WTC11 (cell line): ENCODE measurements at regions not wholly inside any gene's neighbourhood (a gene's known extent, or its start where the extent isn't known, plus 50 kb on each side); places are given as distances from the start of the nearest gene placed in this dataset.
A peak's percentile ranks its signal among the peaks of the same experiment; 100 is the strongest.

Experiments used
- ATAC-seq: fragments of 200-7000 bp; cut with Tn5 transposase; 2 replicates; pipeline ENCODE4 v1.10.0; 2021; ENCODE audit warnings: mild to moderate bottlenecking, moderate library complexity
- CTCF ChIA-PET: fragments of 300-600 bp; sonication (Branson Sonifier 250); formaldehyde crosslinking; loops from one replicate; lab custom pipeline; 2021; ENCODE audit warnings: antibody characterized with exemption; lab: Charles Lee
- POLR2A ChIA-PET: fragments of 350-600 bp; sonication (Branson Sonifier 250); formaldehyde crosslinking; loops from one replicate; lab custom pipeline; 2021; ENCODE audit warnings: antibody characterized with exemption; lab: Charles Lee
- DNase-seq: peaks from one replicate; pipeline ENCODE4 v3.0.0; 2021; ENCODE audit warnings: low spot score
- H3K27ac Mint-ChIP-seq: 2 replicates; pipeline ENCODE4 v1.8.0; 2021; ENCODE audit warnings: mixed read lengths
- H3K27me3 Mint-ChIP-seq: 2 replicates; pipeline ENCODE4 v1.8.0; 2021; ENCODE audit warnings: low read depth, mild to moderate bottlenecking, moderate library complexity, mixed read lengths
- H3K36me3 Mint-ChIP-seq: 2 replicates; pipeline ENCODE4 v1.8.0; 2021; ENCODE audit warnings: mixed read lengths
- H3K4me1 Mint-ChIP-seq: 2 replicates; pipeline ENCODE4 v1.8.0; 2022; ENCODE audit warnings: mixed read lengths
- H3K4me3 Mint-ChIP-seq: 2 replicates; pipeline ENCODE4 v1.8.0; 2021; ENCODE audit warnings: mild to moderate bottlenecking, moderate library complexity, mixed read lengths
- H3K9me3 Mint-ChIP-seq: 2 replicates; pipeline ENCODE4 v1.8.0; 2021; ENCODE audit warnings: mixed read lengths
- CBFB ChIP-seq: sonication (generic); formaldehyde crosslinking; IDR thresholded peaks from 2 replicates; pipeline ENCODE4 v1.8.1; 2022; ENCODE audit warnings: mild to moderate bottlenecking, low read depth, missing genetic modification reagents
- CREB1 ChIP-seq: sonication (generic); formaldehyde crosslinking; IDR thresholded peaks from 2 replicates; pipeline ENCODE4 v1.8.0; 2023; ENCODE audit warnings: mild to moderate bottlenecking, missing genetic modification reagents
- GABPB1 ChIP-seq: sonication (generic); formaldehyde crosslinking; IDR thresholded peaks from 2 replicates; pipeline ENCODE4 v1.8.1; 2023; ENCODE audit warnings: mild to moderate bottlenecking, missing genetic modification reagents
- NR2C2 ChIP-seq: sonication (generic); formaldehyde crosslinking; IDR thresholded peaks from 2 replicates; pipeline ENCODE4 v1.8.0; 2022; ENCODE audit warnings: mild to moderate bottlenecking, missing genetic modification reagents
- SMAD3 ChIP-seq: sonication (generic); formaldehyde crosslinking; IDR thresholded peaks from 2 replicates; pipeline ENCODE4 v1.8.0; 2022; ENCODE audit warnings: missing genetic modification reagents, mild to moderate bottlenecking, borderline replicate concordance
- SOX15 ChIP-seq: fragments of 250-450 bp; sonication (Bioruptor Pico); IDR thresholded peaks from 2 replicates; pipeline ENCODE4 v1.9.0; 2021; ENCODE audit warnings: mild to moderate bottlenecking
- SP1 ChIP-seq: sonication (generic); formaldehyde crosslinking; conservative IDR thresholded peaks from 2 replicates; pipeline ENCODE4 v1.8.1; 2022; ENCODE audit warnings: missing genetic modification reagents
- TEAD1 ChIP-seq: sonication (generic); formaldehyde crosslinking; IDR thresholded peaks from 2 replicates; pipeline ENCODE4 v1.8.0; 2022; ENCODE audit warnings: mild to moderate bottlenecking, missing genetic modification reagents
- TEAD4 ChIP-seq: sonication (generic); formaldehyde crosslinking; IDR thresholded peaks from 2 replicates; pipeline ENCODE4 v1.8.0; 2022; ENCODE audit warnings: mild to moderate bottlenecking, missing genetic modification reagents
- USF1 ChIP-seq: sonication (generic); formaldehyde crosslinking; IDR thresholded peaks from 2 replicates; pipeline ENCODE4 v1.8.0; 2022; ENCODE audit warnings: mild to moderate bottlenecking, missing genetic modification reagents
- ZBTB21 ChIP-seq: sonication (generic); formaldehyde crosslinking; IDR thresholded peaks from 2 replicates; pipeline ENCODE4 v1.8.1; 2023; ENCODE audit warnings: mild to moderate bottlenecking, missing genetic modification reagents, borderline replicate concordance
- ZNF219 ChIP-seq: sonication (generic); formaldehyde crosslinking; IDR thresholded peaks from 2 replicates; pipeline ENCODE4 v1.8.0; 2023; ENCODE audit warnings: missing genetic modification reagents, mild to moderate bottlenecking, borderline replicate concordance
- ZNF317 ChIP-seq: sonication (generic); formaldehyde crosslinking; IDR thresholded peaks from 2 replicates; pipeline ENCODE4 v1.8.1; 2023; ENCODE audit warnings: low read depth, mild to moderate bottlenecking, moderate library complexity, missing genetic modification reagents, borderline replicate concordance
- ZNF423 ChIP-seq: fragments of 250-450 bp; sonication (Bioruptor Pico); IDR thresholded peaks from 2 replicates; pipeline ENCODE4 v2.1.2; 2022; ENCODE audit warnings: mild to moderate bottlenecking, moderate library complexity
- ZNF671 ChIP-seq: fragments of 250-450 bp; sonication (Bioruptor Pico); IDR thresholded peaks from 2 replicates; pipeline ENCODE4 v1.8.0; 2021; ENCODE audit warnings: mild to moderate bottlenecking
- TF ChIP-seq, protein P1 (sequence below): sonication (generic); formaldehyde crosslinking; IDR thresholded peaks from 2 replicates; pipeline ENCODE4 v1.8.0; 2022; ENCODE audit warnings: mild to moderate bottlenecking, missing genetic modification reagents
- TF ChIP-seq, protein P2 (sequence below): sonication (generic); formaldehyde crosslinking; conservative IDR thresholded peaks from 2 replicates; pipeline ENCODE4 v1.8.1; 2023; ENCODE audit warnings: mild to moderate bottlenecking, low read depth, missing genetic modification reagents, moderate library complexity
- TF ChIP-seq, protein P3 (sequence below): sonication (generic); formaldehyde crosslinking; IDR thresholded peaks from 2 replicates; pipeline ENCODE4 v1.8.0; 2022; ENCODE audit warnings: mild to moderate bottlenecking, missing genetic modification reagents
- TF ChIP-seq, protein P4 (sequence below): fragments of 250-450 bp; sonication (Bioruptor Pico); IDR thresholded peaks from 2 replicates; pipeline ENCODE4 v1.9.0; 2021; ENCODE audit warnings: mild to moderate bottlenecking, borderline replicate concordance

DNA sequence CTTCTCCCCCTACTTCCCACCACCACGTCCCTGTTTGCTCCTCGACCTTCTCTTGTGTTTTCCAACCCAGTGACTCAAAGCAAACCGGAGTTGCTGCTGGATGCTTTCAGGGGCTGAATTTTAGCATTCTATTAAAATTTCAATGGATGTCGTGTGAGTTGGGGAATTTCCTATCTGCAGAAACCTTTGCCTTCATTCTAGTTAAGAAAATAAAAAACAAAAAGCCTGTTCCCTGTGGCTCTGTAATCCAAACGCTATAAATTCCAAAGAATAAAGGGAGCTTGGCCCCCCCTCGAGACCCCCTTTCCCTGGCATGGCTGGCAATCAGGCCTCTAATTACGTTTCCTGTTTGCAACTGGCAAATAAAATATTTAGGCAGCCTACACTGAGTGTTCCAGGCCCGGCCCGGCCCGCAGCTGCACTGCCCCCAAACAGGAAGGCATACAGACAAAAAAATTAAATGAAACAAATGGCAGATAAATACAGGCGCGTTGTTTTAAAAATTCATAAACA lies 139.4 kb upstream of the PPP1R26 start:
- peak; percentile 33 for DNase-seq
- ChIA-PET POLR2A (no interaction called here), CTCF (interaction anchor here (0.9 to 2.2 kb wide), 6 partner anchors 22 to 897 kb away, joined by 3 to 11 read pairs (median 4); partner anchors contain the start of gene OLFM1)
- H3K9me3 Mint-ChIP-seq = no peaks in the 10 kb centered on the region
- peak overlapping the region; percentile 12; the same call in 1 of the 2 replicates for H3K4me3 Mint-ChIP-seq
- peak overlapping the region; percentile 98 for H3K27ac Mint-ChIP-seq
- no peaks in the 10 kb centered on the region for H3K36me3 Mint-ChIP-seq
- no peaks in the 10 kb centered on the region for H3K27me3 Mint-ChIP-seq
- peaks cover 46% of the 10 kb centered on the region for H3K4me1 Mint-ChIP-seq
- peak; percentile 33 for ATAC-seq
- no peak for TF ChIP-seq CREB1 (CRISPR knock-in tag)
- TF ChIP-seq, protein P1, sequence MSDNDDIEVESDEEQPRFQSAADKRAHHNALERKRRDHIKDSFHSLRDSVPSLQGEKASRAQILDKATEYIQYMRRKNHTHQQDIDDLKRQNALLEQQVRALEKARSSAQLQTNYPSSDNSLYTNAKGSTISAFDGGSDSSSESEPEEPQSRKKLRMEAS = no peak
- TF ChIP-seq SP1 (CRISPR knock-in tag) = no peak
- TF ChIP-seq, protein P2, sequence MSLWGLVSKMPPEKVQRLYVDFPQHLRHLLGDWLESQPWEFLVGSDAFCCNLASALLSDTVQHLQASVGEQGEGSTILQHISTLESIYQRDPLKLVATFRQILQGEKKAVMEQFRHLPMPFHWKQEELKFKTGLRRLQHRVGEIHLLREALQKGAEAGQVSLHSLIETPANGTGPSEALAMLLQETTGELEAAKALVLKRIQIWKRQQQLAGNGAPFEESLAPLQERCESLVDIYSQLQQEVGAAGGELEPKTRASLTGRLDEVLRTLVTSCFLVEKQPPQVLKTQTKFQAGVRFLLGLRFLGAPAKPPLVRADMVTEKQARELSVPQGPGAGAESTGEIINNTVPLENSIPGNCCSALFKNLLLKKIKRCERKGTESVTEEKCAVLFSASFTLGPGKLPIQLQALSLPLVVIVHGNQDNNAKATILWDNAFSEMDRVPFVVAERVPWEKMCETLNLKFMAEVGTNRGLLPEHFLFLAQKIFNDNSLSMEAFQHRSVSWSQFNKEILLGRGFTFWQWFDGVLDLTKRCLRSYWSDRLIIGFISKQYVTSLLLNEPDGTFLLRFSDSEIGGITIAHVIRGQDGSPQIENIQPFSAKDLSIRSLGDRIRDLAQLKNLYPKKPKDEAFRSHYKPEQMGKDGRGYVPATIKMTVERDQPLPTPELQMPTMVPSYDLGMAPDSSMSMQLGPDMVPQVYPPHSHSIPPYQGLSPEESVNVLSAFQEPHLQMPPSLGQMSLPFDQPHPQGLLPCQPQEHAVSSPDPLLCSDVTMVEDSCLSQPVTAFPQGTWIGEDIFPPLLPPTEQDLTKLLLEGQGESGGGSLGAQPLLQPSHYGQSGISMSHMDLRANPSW (CRISPR knock-in tag) = no peak
- TF ChIP-seq TEAD4 = no peak
- no peak for TF ChIP-seq ZNF219 (CRISPR knock-in tag)
- TF ChIP-seq ZNF423 = no peak
- TF ChIP-seq USF1 = no peak
- TF ChIP-seq SMAD3 = no peak
- no peak for TF ChIP-seq ZNF317
- TF ChIP-seq, protein P3, sequence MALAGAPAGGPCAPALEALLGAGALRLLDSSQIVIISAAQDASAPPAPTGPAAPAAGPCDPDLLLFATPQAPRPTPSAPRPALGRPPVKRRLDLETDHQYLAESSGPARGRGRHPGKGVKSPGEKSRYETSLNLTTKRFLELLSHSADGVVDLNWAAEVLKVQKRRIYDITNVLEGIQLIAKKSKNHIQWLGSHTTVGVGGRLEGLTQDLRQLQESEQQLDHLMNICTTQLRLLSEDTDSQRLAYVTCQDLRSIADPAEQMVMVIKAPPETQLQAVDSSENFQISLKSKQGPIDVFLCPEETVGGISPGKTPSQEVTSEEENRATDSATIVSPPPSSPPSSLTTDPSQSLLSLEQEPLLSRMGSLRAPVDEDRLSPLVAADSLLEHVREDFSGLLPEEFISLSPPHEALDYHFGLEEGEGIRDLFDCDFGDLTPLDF (CRISPR knock-in tag) = no peak
- no peak for TF ChIP-seq ZNF671 (CRISPR knock-in tag)

- CTCF ChIA-PET = interaction anchor here (2.0 to 2.2 kb wide), 2 partner anchors 60 to 72 kb away, joined by 5 to 11 read pairs; no protein-coding TSS in a partner anchor
- no peak for ATAC-seq
- Mint-ChIP-seq H3K9me3 (no peaks in the 10 kb centered on the region), H3K27me3 (no peaks in the 10 kb centered on the region)
- no peak for TF ChIP-seq ZBTB21
- TF ChIP-seq CBFB (CRISPR knock-in tag) = no peak
- no peak for TF ChIP-seq GABPB1
- TF ChIP-seq TEAD1 (CRISPR knock-in tag) = 0 out of 2 replicates have a peak, but pooled peaks have one; percentile 14
- TF ChIP-seq USF1 = no peak
- no peak for TF ChIP-seq NR2C2 (CRISPR knock-in tag)
- no peak for TF ChIP-seq SOX15 (CRISPR knock-in tag)
- TF ChIP-seq, protein P1 = 0 out of 2 replicates have a peak, but pooled peaks have one; percentile 20
- TF ChIP-seq, protein P4, sequence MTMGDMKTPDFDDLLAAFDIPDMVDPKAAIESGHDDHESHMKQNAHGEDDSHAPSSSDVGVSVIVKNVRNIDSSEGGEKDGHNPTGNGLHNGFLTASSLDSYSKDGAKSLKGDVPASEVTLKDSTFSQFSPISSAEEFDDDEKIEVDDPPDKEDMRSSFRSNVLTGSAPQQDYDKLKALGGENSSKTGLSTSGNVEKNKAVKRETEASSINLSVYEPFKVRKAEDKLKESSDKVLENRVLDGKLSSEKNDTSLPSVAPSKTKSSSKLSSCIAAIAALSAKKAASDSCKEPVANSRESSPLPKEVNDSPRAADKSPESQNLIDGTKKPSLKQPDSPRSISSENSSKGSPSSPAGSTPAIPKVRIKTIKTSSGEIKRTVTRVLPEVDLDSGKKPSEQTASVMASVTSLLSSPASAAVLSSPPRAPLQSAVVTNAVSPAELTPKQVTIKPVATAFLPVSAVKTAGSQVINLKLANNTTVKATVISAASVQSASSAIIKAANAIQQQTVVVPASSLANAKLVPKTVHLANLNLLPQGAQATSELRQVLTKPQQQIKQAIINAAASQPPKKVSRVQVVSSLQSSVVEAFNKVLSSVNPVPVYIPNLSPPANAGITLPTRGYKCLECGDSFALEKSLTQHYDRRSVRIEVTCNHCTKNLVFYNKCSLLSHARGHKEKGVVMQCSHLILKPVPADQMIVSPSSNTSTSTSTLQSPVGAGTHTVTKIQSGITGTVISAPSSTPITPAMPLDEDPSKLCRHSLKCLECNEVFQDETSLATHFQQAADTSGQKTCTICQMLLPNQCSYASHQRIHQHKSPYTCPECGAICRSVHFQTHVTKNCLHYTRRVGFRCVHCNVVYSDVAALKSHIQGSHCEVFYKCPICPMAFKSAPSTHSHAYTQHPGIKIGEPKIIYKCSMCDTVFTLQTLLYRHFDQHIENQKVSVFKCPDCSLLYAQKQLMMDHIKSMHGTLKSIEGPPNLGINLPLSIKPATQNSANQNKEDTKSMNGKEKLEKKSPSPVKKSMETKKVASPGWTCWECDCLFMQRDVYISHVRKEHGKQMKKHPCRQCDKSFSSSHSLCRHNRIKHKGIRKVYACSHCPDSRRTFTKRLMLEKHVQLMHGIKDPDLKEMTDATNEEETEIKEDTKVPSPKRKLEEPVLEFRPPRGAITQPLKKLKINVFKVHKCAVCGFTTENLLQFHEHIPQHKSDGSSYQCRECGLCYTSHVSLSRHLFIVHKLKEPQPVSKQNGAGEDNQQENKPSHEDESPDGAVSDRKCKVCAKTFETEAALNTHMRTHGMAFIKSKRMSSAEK (CRISPR knock-in tag) = no peak
- TF ChIP-seq, all 79 proteins: peak for 2
- H3K27ac Mint-ChIP-seq = peak overlapping the region; percentile 98
- peak; percentile 10 for DNase-seq
- no peak overlapping the region for H3K4me3 Mint-ChIP-seq
- peaks cover 46% of the 10 kb centered on the region for H3K4me1 Mint-ChIP-seq
- H3K36me3 Mint-ChIP-seq = no peaks in the 10 kb centered on the region
- POLR2A ChIA-PET = no interaction called here
These were observed 138.7 kb upstream of the PPP1R26 start for GRCh38 chr9:135340726-135341475.
